IMR-90 (cell line): ENCODE measurements at regions not wholly inside any gene's neighbourhood (a gene's known extent, or its start where the extent isn't known, plus 50 kb on each side); places are given as distances from the start of the nearest gene placed in this dataset.

ENCODE experiments used
- ATAC-seq: fragments of 200-7000 bp; cut with Tn5 transposase; 2 replicates; pipeline ENCODE4 v1.9.1; 2020; ENCODE audit warnings: low read depth, mild to moderate bottlenecking, moderate library complexity
- BruUV-seq: library from RNA; stranded (reverse); fragments of 400-500 nt; replicated peaks from 2 replicates; lab custom pipeline; 2021; lab: Mats Ljungman, UMichigan
- CTCF ChIA-PET: fragments of 300-600 bp; formaldehyde crosslinking; extraction: SDS; loops from one replicate; lab custom pipeline; 2021; ENCODE audit warnings: antibody characterized with exemption; lab: Yijun Ruan, JAX
- POLR2A ChIA-PET: fragments of 300-600 bp; sonication (Branson Sonifier 250); formaldehyde crosslinking; loops from one replicate; lab custom pipeline; 2022; ENCODE audit warnings: antibody characterized with exemption; ENCODE audit not compliant: unreplicated experiment; lab: Charles Lee
- DNase-seq: peaks from one replicate; pipeline ENCODE4 v3.0.0; 2013
- H2AFZ ChIP-seq: replicated peaks from 2 replicates; pipeline ENCODE3; 2013; ENCODE audit warnings: low read length, mild to moderate bottlenecking; ENCODE audit not compliant: poor library complexity
- H2AK5ac ChIP-seq: 2 replicates; pipeline ENCODE4 v1.6.1; 2013; ENCODE audit warnings: low read depth, low read length, inconsistent platforms
- H2AK9ac ChIP-seq: replicated peaks from 2 replicates; pipeline ENCODE3; 2013; ENCODE audit warnings: mild to moderate bottlenecking, low read depth, low read length, moderate library complexity; ENCODE audit not compliant: poor library complexity
- H2BK120ac ChIP-seq: 2 replicates; pipeline ENCODE4 v1.6.1; 2013; ENCODE audit warnings: low read depth, low read length, inconsistent platforms
- H2BK15ac ChIP-seq: 3 replicates; pipeline ENCODE4 v1.6.1; 2013; ENCODE audit warnings: low read depth, low read length, inconsistent platforms
- H2BK20ac ChIP-seq: 2 replicates; pipeline ENCODE4 v1.6.1; 2013; ENCODE audit warnings: low read depth, mild to moderate bottlenecking, inconsistent platforms, low read length, moderate library complexity
- H2BK5ac ChIP-seq: 2 replicates; pipeline ENCODE4 v1.6.1; 2013; ENCODE audit warnings: mild to moderate bottlenecking, low read depth, low read length, inconsistent platforms; ENCODE audit not compliant: poor library complexity, severe bottlenecking
- H3K14ac ChIP-seq: replicated peaks from 2 replicates; pipeline ENCODE4 v1.6.1; 2013; ENCODE audit warnings: low read depth, low read length, inconsistent platforms
- H3K18ac ChIP-seq: 2 replicates; pipeline ENCODE4 v1.6.1; 2013; ENCODE audit warnings: low read depth, low read length, control low read depth
- H3K23ac ChIP-seq: 2 replicates; pipeline ENCODE4 v1.6.1; 2013; ENCODE audit warnings: low read depth, low read length, inconsistent platforms
- H3K27ac ChIP-seq: 2 replicates; pipeline ENCODE4 v1.5.1; 2013; ENCODE audit warnings: mild to moderate bottlenecking, control low read depth, low read length; ENCODE audit not compliant: insufficient read depth
- H3K27me3 ChIP-seq: 2 replicates; pipeline ENCODE4 v1.6.1; 2013; ENCODE audit warnings: low read length; ENCODE audit not compliant: control insufficient read depth, insufficient read depth
- H3K36me3 ChIP-seq: 2 replicates; pipeline ENCODE4 v1.6.1; 2013; ENCODE audit warnings: low read length, mixed read lengths; ENCODE audit not compliant: control insufficient read depth, insufficient read depth
- H3K4ac ChIP-seq: 2 replicates; pipeline ENCODE4 v1.6.1; 2013; ENCODE audit warnings: low read depth, low read length, inconsistent platforms
- H3K4me1 ChIP-seq: 2 replicates; pipeline ENCODE4 v1.6.1; 2013; ENCODE audit warnings: low read length, mixed read lengths; ENCODE audit not compliant: control insufficient read depth, insufficient read depth
- H3K4me2 ChIP-seq: 2 replicates; pipeline ENCODE4 v1.6.1; 2013; ENCODE audit warnings: low read depth, mild to moderate bottlenecking, control low read depth, low read length, moderate library complexity
- H3K4me3 ChIP-seq: 2 replicates; pipeline ENCODE4 v1.5.1; 2013; ENCODE audit warnings: low read depth, mild to moderate bottlenecking, control low read depth, low read length, moderate library complexity; ENCODE audit not compliant: insufficient read depth
- H3K56ac ChIP-seq: 2 replicates; pipeline ENCODE4 v1.6.1; 2013; ENCODE audit warnings: low read length, inconsistent platforms; ENCODE audit not compliant: insufficient read depth; ENCODE audit errors: extremely low read depth
- H3K79me1 ChIP-seq, 2 experiments: 2 replicates each; pipeline ENCODE4 v1.6.1; 2013; ENCODE audit warnings: low read length in 2 of 2, inconsistent platforms in 1 of 2, low read depth in 1 of 2
- H3K9ac ChIP-seq: 2 replicates; pipeline ENCODE4 v1.6.1; 2013; ENCODE audit warnings: low read depth, low read length, control low read depth
- H3K9me1 ChIP-seq: 2 replicates; pipeline ENCODE4 v1.6.1; 2013; ENCODE audit warnings: low read length, inconsistent platforms; ENCODE audit not compliant: insufficient read depth
- H3K9me3 ChIP-seq: 2 replicates; pipeline ENCODE4 v1.6.1; 2013; ENCODE audit warnings: low read length; ENCODE audit not compliant: control insufficient read depth, insufficient read depth
- H4K20me1 ChIP-seq: 2 replicates; pipeline ENCODE4 v1.6.1; 2013; ENCODE audit warnings: low read length, inconsistent platforms; ENCODE audit not compliant: insufficient read depth
- H4K5ac ChIP-seq: 2 replicates; pipeline ENCODE4 v1.6.1; 2013; ENCODE audit warnings: mild to moderate bottlenecking, low read depth, low read length, control low read depth
- H4K8ac ChIP-seq, 2 experiments: 2 replicates each; pipeline ENCODE4 v1.6.1; 2013; ENCODE audit warnings: low read depth in 2 of 2, low read length in 2 of 2, control low read depth in 1 of 2, inconsistent platforms in 1 of 2
- H4K91ac ChIP-seq: 2 replicates; pipeline ENCODE4 v1.6.1; 2013; ENCODE audit warnings: low read depth, low read length, inconsistent platforms; ENCODE audit not compliant: insufficient read depth
- POLR2A ChIP-seq: IDR thresholded peaks from 2 replicates; pipeline ENCODE4 v1.6.1; 2012; ENCODE audit warnings: mild to moderate bottlenecking, low read depth, low read length
- RAD21 ChIP-seq: IDR thresholded peaks from 2 replicates; pipeline ENCODE4 v1.6.1; 2012; ENCODE audit warnings: low read length, improper control_type of control experiment
- SMC3 ChIP-seq: fragments of 150-350 bp; IDR thresholded peaks from 2 replicates; pipeline ENCODE4 v1.6.1; 2016; ENCODE audit warnings: low read depth, mild to moderate bottlenecking, antibody characterized with exemption, low read length, moderate library complexity
- WGBS, 2 experiments: methylation state at CpG; one replicate each; pipeline versions ENCODE4 v1.1.5 to v1.1.7; 2013; ENCODE audit warnings: missing lambda C conversion rate in 2 of 2; ENCODE audit not compliant: insufficient read length in 1 of 2; ENCODE audit errors: extremely low coverage in 2 of 2; 5-methylcytosine and 5-hydroxymethylcytosine counted together
- dilution Hi-C: fragments of 300-500 bp; cut with HindIII; formaldehyde crosslinking; loops from one replicate; pipeline ENCODE4 v1.14.3; 2018; ENCODE audit warnings: low sequenced_read_pairs; ENCODE audit not compliant: unreplicated experiment
- in situ Hi-C: fragments of 300-500 bp; cut with MboI; formaldehyde crosslinking; loops from 3 replicates; pipeline ENCODE4 v1.14.3; 2019; ENCODE audit warnings: low sequenced_read_pairs, inconsistent platforms, mixed read lengths
- intact Hi-C: fragments of 100-400 bp; cut with micrococcal nuclease; formaldehyde crosslinking; loops from 2 replicates; pipeline ENCODE4 v1.10.0; 2022
- TF ChIP-seq, protein P1 (sequence below): conservative IDR thresholded peaks from 2 replicates; pipeline ENCODE4 v1.5.1; 2012; ENCODE audit warnings: mild to moderate bottlenecking, low read depth, low read length, improper control_type of control experiment

DNA sequence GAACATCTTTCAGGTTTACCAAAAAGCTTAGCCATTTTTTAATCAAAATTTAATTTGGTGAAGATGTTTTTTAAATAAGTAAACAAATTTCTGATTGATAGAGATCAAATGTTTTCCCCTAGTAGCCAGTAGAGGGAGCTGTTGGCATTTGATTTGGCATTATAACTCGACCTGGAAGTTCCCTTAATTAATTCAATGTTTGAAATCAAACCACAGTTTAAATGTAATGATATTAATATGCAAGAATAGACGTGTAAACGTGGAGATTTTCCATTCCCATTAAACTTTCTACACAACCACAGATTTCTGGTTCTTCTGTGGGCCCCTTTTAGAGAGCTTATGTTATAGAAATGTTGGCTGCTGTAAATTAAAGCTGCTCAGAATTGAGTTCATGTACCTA, 148.1 kb upstream of the MPDZ start:
- no peak overlapping the region for H3K4ac ChIP-seq
- no CpG with 5 or more reads among the region's 3 CpGs for WGBS, 2 experiments
- no peak overlapping the region for H2AFZ ChIP-seq
- TF ChIP-seq, protein P1, sequence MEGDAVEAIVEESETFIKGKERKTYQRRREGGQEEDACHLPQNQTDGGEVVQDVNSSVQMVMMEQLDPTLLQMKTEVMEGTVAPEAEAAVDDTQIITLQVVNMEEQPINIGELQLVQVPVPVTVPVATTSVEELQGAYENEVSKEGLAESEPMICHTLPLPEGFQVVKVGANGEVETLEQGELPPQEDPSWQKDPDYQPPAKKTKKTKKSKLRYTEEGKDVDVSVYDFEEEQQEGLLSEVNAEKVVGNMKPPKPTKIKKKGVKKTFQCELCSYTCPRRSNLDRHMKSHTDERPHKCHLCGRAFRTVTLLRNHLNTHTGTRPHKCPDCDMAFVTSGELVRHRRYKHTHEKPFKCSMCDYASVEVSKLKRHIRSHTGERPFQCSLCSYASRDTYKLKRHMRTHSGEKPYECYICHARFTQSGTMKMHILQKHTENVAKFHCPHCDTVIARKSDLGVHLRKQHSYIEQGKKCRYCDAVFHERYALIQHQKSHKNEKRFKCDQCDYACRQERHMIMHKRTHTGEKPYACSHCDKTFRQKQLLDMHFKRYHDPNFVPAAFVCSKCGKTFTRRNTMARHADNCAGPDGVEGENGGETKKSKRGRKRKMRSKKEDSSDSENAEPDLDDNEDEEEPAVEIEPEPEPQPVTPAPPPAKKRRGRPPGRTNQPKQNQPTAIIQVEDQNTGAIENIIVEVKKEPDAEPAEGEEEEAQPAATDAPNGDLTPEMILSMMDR = peak; percentile 71
- TF ChIP-seq POLR2A (no peak), SMC3 (peak; percentile 64), RAD21 (peak; percentile 77)
- dilution Hi-C loops (loop anchor here (25.0 kb wide), 1 partner anchor 1010 kb away; no protein-coding TSS in a partner anchor), intact Hi-C loops (loop anchor here (1.0 to 10.0 kb wide), 7 partner anchors 75 to 1337 kb away; no protein-coding TSS in a partner anchor), in situ Hi-C loops (loop anchor here (10.0 kb wide), 1 partner anchor 927 kb away; no protein-coding TSS in a partner anchor)
- no peak overlapping the region for H2BK120ac ChIP-seq
- H2BK15ac ChIP-seq = no peak overlapping the region
- H2AK9ac ChIP-seq = no peak overlapping the region
- no peaks in the 10 kb centered on the region for H3K9me1 ChIP-seq
- no peak overlapping the region for H2BK20ac ChIP-seq
- H3K4me3 ChIP-seq = no peak overlapping the region
- no peak overlapping the region for H3K14ac ChIP-seq
- CTCF ChIA-PET = interaction anchor here (0.9 to 1.7 kb wide), 13 partner anchors 9 to 1002 kb away, joined by 3 to 6 read pairs (median 3); no protein-coding TSS in a partner anchor
- no peak overlapping the region for H3K23ac ChIP-seq
- ATAC-seq = peak; percentile 42; the same call in 1 of the 2 replicates
- H3K56ac ChIP-seq = no peak overlapping the region
- no peak overlapping the region for H4K8ac ChIP-seq
- H3K4me2 ChIP-seq = no peak overlapping the region
- no peak overlapping the region for H3K18ac ChIP-seq
- BruUV-seq = no TSS peak
- no peaks in the 10 kb centered on the region for H3K9me3 ChIP-seq
- DNase-seq = peak; percentile 50
- no peak overlapping the region for H4K5ac ChIP-seq
- H4K20me1 ChIP-seq = no peaks in the 10 kb centered on the region
- H2BK5ac ChIP-seq = no peak overlapping the region
- no peaks in the 10 kb centered on the region for H3K79me1 ChIP-seq
- no peaks in the 10 kb centered on the region for H3K36me3 ChIP-seq
- H3K4me1 ChIP-seq = no peaks in the 10 kb centered on the region
- POLR2A ChIA-PET = no interaction called here
- peaks cover 15% of the 10 kb centered on the region for H3K27me3 ChIP-seq
- H3K27ac ChIP-seq = no peak overlapping the region
- H2AK5ac ChIP-seq = no peak overlapping the region
- H3K9ac ChIP-seq = no peak overlapping the region
- no peak overlapping the region for H4K91ac ChIP-seq
